HG02763 (cell line): ENCODE measurements at regions not wholly inside any gene's neighbourhood (a gene's known extent, or its start where the extent isn't known, plus 50 kb on each side); places are given as distances from the start of the nearest gene placed in this dataset.

Source experiments
- ATAC-seq: cut with Tn5 transposase; IDR thresholded peaks from one replicate; pipeline ENCODE4 v1.9.1; 2021; ENCODE audit warnings: mild to moderate bottlenecking, moderate library complexity; ENCODE audit not compliant: unreplicated experiment

- no peak for ATAC-seq
Measured at GRCh38 chr10:62625484-62625883, 179.0 kb upstream of the ADO start.

DNA sequence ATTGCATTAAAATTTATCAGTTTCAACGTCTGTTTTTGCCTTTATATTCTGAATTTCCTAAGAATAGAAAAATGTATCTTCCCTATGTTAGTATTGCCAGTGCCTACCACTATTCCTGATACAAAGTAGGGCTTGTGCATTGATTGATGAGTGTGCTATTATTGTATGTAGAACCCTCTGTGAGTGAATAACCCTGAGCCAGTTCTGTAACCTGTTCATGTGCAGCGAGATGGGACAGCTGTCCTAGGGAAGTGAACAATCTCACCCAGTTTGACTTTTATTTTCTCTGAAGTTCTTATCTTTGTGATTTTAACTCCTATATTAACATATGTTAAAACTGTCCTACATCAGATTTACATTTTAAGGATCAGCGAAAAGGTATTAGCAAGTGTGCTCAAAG is 178.4 kb upstream of the ADO start:
- ATAC-seq, result no peak

DNA sequence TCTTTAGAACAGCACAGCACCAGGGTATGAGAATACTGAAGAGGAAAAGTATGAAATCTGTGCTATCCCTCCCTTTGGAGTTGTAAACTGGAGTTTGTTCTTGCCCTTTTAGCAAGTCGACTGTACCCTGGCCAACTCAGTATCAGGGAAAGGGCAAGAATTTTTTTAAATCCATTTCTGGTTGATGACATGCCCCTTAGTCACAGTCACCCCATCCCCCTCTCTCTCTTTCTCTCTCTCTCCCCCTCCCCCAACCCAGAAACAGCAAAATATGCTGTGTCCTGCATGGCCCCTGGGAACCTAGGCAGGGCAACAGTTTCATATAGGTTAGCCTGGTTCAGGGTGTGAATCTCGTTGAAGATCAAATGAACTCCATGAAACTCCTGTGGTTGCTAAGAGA is 177.7 kb upstream of the ADO start:
- ATAC-seq, result no peak

DNA sequence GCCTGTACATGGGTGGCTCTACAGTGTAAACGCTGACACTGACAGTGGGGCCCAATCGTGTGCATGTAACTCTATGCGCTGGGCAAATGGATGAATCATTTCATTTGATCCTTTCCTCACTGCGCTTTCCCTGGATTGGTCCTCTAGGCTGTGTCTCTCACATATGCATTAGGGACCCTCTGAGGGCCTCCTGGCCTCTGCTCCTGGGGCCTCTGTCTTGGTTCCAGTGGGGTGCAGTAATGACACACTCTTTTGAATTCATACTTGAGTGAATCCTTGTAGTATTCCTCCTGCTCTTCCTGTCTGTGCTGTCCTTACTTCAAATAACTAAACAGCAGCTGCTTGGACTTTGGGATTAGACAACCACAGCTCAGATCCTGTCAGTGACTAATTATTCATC is 176.5 kb upstream of the ADO start:
- ATAC-seq, result no peak

- no peak for ATAC-seq
Measured at GRCh38 chr10:62631241-62631640, 173.3 kb upstream of the ADO start.

- peak; percentile 70 for ATAC-seq
Measured at GRCh38 chr10:62632071-62632809, 172.3 kb upstream of the ADO start.

DNA sequence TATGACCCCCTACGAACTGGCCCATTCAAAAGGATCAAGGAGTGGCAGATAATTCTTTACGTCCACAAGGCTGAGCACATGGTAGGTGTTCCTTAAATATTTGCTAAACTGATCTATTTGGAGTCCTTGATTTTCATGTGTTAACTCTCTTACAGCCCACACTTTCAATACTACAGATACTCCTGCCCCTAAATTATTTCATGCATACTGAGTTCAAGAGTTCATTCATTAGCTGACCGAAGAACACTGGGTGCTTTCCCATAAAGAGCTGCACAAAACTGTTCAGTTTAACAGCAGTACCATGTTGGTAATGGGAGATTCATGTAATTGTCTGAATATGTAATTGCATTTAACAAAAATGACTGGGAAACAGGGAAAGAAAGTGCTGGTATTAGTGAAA is 170.5 kb upstream of the ADO start:
- ATAC-seq, result no peak

GRCh38 chr10:62634576-62634975 is 169.9 kb upstream of the ADO start:
- no peak for ATAC-seq

GRCh38 chr10:62635127-62635526 is 169.4 kb upstream of the ADO start:
- ATAC-seq, result no peak

GRCh38 chr10:62636825-62637248 is 167.7 kb upstream of the ADO start:
- ATAC-seq, result no peak

DNA sequence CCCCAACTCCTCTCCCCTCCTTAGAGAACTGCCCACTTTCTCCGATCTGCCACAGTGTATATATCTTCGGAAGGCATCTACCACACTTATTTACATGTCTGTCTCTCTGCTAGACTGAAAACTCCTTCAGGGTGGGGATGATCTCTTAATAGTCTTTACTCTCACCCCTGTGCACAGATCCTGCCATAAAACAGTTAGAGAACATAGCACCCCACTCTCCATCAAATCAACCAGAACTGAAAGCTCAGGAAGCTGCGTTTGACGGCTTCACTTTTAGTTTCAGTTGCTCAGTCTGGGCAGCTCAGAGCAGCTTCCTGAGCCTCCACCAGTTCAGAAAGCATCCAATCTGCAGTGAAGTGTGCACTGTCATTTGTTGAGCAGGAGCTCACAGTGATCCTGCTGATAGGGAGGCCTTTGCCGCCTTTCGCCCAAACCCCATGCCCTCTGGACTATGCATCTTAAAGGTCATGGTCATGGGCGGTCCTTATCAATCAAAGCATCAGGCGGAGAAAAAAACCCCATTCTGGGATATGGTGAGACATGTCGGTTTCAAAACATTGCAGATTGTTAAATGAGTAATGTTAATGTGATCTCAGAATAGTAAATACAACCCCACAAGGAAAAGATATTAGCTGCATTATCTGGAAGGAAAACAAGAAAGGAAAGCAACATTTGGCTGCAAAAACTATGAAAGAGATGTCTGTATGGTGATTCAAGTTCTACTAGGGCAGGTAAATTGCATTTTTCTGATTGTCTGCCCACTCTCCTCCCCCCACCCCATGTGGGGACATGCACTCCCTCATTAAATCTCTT is 167.1 kb upstream of the ADO start:
- peak; percentile 55 for ATAC-seq

- peak; percentile 35 for ATAC-seq
Measured at GRCh38 chr10:62638062-62638477, 166.4 kb upstream of the ADO start.

- ATAC-seq, result no peak
Measured at GRCh38 chr10:62639144-62639543, 165.4 kb upstream of the ADO start.

DNA sequence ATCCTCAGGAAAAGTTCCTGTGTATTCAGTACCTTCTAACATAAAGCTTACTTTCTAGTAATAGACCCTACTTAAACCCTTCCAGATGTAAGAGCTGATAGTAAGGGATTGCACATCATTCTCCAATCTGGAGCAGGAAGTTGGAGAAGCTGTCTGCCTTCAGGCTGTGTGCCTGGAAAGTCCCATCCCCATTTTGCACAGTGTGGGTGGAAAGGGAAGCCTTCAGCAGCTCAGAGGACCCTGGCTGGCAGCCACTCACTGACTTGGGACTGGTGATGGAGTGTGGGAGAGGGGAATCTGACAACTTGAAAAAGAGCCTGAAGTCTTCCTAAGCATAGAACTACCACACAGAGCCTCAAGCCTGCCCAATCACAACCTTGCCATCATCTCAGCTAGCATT is 164.1 kb upstream of the ADO start:
- ATAC-seq, result no peak

- no peak for ATAC-seq
Measured at GRCh38 chr10:62643606-62644587, 160.6 kb upstream of the ADO start.

DNA sequence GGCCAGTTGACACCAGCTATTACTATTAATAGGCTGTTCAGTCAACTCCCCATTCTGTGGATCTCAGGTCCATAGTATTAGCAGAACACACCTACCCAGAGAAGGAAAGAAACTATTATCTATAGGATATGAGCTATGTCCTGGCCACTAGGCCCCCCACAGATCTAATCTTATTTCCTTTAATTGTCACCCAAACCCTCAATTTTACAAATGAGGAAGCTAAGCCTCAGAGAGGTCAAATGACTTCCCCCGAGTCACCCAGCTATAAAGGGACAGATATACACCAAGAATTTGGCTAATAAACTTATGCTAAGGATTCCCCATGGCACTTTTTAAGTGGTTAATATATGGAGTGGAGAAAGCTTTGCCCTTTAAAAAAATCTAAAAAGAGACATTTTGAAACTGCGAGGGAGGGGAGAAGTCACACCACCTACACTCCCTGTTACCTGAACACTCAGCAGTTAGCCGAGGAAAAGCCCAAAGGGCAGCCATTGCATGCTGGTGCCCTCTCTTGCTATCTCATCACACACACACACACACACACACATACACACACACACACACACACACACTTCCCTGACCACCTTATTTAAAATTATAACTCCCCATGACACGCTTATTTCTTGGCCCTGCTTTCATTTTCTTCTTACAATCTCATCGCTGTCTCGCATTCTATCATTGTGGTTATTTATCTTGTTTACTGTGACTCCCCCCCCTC is 157.0 kb upstream of the ADO start:
- ATAC-seq, result no peak

DNA sequence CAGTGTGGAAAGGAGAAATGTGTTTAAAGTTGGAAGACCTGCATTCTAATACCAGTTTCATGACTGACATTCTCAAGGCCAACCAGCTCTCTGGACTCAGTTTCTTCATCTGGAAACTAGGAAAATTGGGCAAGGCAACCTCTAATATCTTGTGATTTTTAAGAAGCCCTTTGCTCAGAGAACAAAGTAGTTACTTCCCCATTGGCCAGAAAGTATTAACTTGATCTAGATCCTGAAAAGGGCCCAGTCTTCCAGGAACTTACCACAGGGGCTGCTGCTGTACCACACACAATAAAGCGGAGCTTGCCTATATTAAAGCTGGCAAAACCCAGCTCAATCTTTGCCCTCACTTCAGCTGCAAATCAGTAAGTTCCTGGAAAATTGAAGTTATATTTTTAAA is 155.6 kb upstream of the ADO start:
- no peak for ATAC-seq

DNA sequence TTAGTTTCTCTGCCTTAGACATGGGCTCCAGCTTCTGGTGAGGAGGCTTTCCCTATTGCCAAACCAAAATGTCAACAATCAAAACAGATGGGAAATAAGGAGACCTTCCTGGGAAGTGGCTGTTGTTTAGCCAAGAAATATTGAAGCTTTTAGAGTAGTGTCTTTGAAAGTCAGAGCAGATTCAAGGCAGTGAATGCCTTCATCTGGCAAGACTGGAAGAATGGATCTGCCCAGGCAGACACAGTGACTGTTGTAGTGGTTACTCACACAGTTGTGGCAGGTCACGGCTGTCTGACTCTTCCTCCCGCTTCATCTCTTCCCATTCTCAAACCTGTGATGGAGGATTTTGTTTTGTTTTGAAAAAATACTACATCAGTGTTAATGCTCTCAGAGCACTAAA is 154.1 kb upstream of the ADO start:
- no peak for ATAC-seq

- no peak for ATAC-seq
Measured at GRCh38 chr10:62651341-62651740, 153.2 kb upstream of the ADO start.

DNA sequence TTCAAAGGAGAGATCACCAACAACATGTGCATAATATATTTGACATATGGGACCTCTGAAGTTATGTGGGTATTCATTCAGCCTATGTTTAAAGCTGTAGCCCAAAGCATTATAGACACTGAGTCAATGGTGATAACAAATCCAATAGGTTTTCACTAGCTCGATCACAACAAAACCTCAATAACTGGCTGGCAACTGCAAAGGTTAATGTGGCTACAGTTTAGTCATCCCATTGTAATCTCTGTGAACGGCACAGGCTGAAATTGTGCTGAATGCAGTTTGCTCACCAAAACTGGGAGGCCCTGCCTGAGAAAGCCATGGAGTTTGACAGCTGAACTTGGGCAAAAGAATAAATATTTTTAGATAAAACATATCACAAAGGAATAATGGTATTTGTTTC is 152.4 kb upstream of the ADO start:
- no peak for ATAC-seq

- ATAC-seq, result no peak
Measured at GRCh38 chr10:62652564-62652963, 152.0 kb upstream of the ADO start.
